Right ventricle myocardium inferior (tissue), 1 donor: ENCODE measurements at regions not wholly inside any gene's neighbourhood (a gene's known extent, or its start where the extent isn't known, plus 50 kb on each side); places are given as distances from the start of the nearest gene placed in this dataset.

Source experiments
- ATAC-seq: fragments of 200-7000 bp; cut with Tn5 transposase; one replicate; pipeline ENCODE4 v1.9.1; 2020; ENCODE audit warnings: mild to moderate bottlenecking, moderate library complexity
- DNase-seq: peaks from one replicate; pipeline ENCODE4 v3.0.0; 2021; ENCODE audit errors: missing footprints
- intact Hi-C: fragments of 100-400 bp; cut with DNase I; formaldehyde crosslinking; loops from one replicate; pipeline ENCODE4 v1.11.0; 2022
- donor health status: DM: no; HTN: yes; CAD: no; lungs with severe emphysema.

- intact Hi-C loops = no loop called here
- no peak for ATAC-seq
- no peak for DNase-seq
Measured at GRCh38 chr5:74476819-74477453, 163.6 kb downstream of the ENC1 start.

- intact Hi-C loops = no loop called here
- DNase-seq = no peak
- ATAC-seq = no peak
Measured at GRCh38 chr5:74476046-74476818, 164.3 kb downstream of the ENC1 start.

- ATAC-seq (no peak), DNase-seq (no peak)
- intact Hi-C loops = no loop called here
Measured at GRCh38 chr5:74471875-74472274, 168.7 kb downstream of the ENC1 start.

DNA sequence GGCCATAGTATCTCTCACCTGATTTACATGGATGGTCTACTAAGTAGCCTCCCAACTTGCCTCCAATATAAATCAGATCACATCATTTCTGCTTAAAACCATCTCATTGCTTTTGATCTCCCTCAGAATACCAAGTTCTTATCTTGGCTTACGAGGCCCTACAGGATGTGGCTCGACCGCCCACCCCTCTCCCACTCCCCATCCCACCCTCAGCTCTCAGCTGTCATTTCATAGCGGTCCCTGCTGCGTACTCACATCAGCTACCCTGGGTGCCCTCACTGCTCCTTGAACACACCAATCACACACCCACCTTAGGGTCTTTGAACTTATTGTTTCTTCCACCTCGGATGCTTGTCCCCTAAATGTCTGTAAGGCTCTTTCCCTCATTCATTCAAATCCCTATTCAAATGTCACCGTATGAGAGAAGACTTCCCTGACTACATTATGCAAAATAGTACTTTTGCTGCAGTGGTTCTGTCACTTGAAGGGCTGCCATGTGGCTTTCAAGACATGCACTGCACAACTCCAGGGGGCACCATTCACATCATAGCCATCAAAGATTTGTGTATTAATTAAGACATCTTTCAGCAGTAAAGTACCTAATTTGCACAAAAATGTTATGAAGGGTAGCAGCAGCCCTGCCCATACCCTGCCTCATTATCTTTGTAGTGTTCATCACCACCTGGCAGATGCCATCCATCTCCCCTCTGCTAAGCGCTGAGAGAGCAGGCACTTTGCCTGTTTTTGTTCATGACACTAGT, 171.1 kb downstream of the ENC1 start:
- ATAC-seq = no peak
- intact Hi-C loops = no loop called here

GRCh38 chr5:74468421-74468820, 172.1 kb downstream of the ENC1 start:
- DNase-seq (no peak), ATAC-seq (no peak)
- intact Hi-C loops = no loop called here

More for the DNA sequence above, 171.1 kb downstream of the ENC1 start:
- DNase-seq = no peak

GRCh38 chr5:74465724-74466123, 174.8 kb downstream of the ENC1 start:
- DNase-seq (no peak), ATAC-seq (no peak)
- intact Hi-C loops = no loop called here

DNA sequence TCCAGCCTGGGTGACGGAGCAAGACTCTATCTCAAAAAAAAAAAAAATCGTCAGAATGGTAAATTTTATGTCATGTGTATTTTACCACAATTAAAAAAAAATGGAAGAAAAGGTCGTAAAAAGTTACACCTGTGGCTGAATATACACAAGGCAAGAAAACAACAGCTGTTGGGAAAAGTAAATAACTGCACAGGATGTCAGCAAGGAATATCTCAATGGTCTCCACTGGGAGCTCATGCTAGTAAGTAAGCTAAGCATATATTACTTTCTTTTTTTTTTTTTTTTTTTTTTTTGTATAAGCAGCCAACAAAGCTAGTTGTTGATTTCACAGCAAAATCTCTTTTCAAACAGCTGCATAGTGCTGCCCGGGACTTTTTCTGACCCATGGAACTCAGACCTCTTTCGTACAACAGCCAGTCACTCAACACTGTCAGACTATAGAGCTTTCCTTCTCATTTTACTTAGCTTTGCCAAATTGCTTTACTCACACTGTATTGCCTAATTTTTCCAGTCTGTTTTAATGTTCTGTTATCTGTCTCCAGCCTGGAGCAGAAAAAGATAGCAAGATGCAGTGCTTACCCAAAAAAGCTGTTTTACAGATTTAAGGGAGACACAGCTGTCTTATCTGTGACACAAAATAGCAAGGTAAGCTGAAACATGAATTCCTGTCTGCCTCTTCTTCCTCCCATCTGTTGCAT, 175.9 kb downstream of the ENC1 start:
- intact Hi-C loops = no loop called here
- DNase-seq = no peak
- ATAC-seq = peak; percentile 97

GRCh38 chr5:74462356-74462755, 178.2 kb downstream of the ENC1 start:
- intact Hi-C loops = no loop called here
- ATAC-seq (no peak), DNase-seq (no peak)

DNA sequence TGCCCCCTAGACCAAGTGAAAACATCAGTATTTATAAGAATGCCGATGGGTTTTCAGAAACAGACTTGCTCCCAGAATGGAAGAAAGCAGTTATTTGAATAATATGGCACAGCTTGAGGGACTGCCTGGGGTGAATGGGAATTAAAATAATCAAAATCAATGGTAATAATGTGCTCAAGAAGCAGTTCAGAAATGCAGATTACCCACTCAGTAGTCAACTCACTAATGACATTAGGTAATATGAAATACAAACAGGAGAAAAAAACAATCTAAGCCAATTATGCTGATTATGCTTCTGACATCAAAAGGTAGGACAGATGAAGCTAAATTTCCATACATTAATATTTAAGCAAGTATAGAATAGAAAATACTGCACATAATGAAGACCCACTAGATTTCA, 179.3 kb downstream of the ENC1 start:
- intact Hi-C loops = no loop called here
- no peak for DNase-seq
- no peak for ATAC-seq

DNA sequence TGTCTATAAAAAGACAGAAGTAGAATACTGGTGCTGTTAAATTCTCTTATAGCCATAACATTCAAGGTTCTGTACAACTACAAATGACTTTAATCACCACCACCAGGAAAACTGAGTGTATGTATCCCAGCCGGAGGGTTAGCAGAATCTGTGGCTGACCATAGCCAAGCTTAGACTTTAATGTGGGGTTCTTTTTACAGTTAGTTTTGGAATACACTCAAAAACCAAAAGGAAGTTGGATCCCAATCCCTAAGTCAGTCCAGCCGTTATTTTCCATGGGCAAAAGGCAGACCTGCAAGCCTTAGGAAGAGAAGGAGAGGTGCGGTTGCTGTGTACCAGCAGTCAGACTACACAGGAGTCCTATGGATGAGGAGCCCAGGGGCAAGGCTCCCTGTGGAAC, 179.8 kb downstream of the ENC1 start:
- intact Hi-C loops = no loop called here
- no peak for DNase-seq
- ATAC-seq = no peak

DNA sequence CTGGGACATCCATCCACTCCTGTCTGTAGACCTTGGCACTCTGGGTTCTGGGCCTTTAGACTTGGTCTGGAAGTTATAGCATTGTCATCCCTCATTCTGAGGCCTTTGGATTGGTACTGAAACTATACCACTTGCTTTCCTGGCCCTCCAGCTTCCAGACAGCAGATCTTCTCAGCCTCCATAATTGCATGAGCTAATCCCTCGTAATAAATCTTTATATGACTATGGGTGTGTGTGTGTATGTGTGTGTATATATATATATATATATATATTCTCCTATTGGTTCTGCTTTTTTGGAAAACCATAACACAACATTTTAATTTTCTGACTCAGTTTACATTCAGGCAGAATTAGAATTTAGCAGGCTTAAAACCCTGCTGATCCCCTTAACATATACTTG, 180.5 kb downstream of the ENC1 start:
- intact Hi-C loops = no loop called here
- no peak for DNase-seq
- no peak for ATAC-seq

DNA sequence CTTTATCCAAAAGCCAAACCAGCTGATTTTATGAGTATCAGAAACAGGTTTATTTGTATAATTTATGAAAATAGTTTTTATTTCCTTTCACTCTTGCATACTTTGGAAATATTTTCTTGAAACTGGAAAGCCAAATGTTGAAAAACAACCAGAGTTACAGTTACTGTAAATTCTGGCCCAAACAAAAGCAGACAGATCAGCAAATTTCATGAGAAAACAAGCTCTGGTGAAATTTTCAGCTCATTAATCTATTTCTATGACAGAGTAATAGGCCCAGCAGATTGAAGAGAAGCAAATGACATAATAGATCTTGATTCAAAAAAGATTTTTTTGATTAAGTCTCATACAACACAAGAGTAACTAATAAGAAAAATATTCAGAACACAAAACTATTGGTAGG, 182.7 kb downstream of the ENC1 start:
- DNase-seq (no peak), ATAC-seq (no peak)
- intact Hi-C loops = no loop called here

- intact Hi-C loops = no loop called here
- ATAC-seq (no peak), DNase-seq (no peak)
Measured at GRCh38 chr5:74454263-74455030, 186.1 kb downstream of the ENC1 start.

DNA sequence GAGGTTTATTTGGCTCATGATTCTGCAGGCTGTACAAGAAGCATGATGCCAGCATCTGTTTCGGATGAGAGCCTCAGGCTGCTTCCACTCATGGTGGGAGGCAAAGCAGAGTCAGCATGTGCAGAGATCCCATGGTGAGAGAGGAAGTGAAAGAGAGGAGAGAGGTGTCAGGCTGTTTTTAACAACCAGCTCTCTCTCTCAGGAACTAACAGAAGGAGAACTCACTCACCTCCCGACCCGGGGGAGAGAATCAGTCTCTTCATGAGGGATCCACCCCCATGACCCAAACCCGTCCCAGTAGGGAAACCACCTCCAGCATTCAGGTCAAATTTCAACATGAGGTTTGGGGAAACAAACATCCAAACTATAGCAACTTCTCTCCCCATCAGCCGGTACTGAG, 187.7 kb downstream of the ENC1 start:
- no peak for ATAC-seq
- DNase-seq = no peak
- intact Hi-C loops = no loop called here

- intact Hi-C loops = no loop called here
- DNase-seq (no peak), ATAC-seq (no peak)
Measured at GRCh38 chr5:74450095-74450494, 190.4 kb downstream of the ENC1 start.

DNA sequence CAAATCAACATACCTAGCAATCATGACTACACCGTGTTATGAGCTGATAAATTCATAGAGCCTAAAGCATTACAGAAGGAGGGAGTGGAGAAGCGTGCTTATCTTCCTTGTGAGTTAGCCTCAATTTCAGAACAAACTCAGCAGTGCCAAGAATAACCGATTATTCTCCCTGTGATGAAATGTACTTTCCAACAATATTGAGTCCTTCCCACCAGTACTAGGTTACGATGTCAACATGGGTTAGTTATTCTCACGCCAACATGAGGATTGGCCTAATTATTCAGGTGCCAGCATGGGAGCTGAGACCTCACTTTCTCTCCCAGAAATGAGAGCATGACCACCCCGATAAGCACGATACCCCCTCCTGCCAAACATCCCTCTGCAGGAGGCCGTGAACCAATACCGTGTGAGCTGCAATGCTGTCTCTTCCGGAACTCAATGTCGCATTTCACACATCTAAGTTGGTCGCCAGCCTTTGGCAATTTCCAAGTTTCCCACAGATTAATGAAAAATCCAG, 193.7 kb downstream of the ENC1 start:
- peak; percentile 90 for ATAC-seq
- intact Hi-C loops = no loop called here
- DNase-seq = no peak

- intact Hi-C loops = loop anchor here (5.0 kb wide), 1 partner anchor 200 kb away; the partner anchor contains the start of gene ENC1
- ATAC-seq = no peak
- no peak for DNase-seq
Measured at GRCh38 chr5:74442466-74442865, 198.1 kb downstream of the ENC1 start.

GRCh38 chr5:74441616-74442015, 198.9 kb downstream of the ENC1 start:
- ATAC-seq = no peak
- no peak for DNase-seq
- intact Hi-C loops = loop anchor here (5.0 kb wide), 1 partner anchor 201 kb away; the partner anchor contains the start of gene ENC1
